ENCODE measurements at regions not wholly inside any gene's neighbourhood (a gene's known extent, or its start where the extent isn't known, plus 50 kb on each side); places are given as distances from the start of the nearest gene placed in this dataset.

DNA sequence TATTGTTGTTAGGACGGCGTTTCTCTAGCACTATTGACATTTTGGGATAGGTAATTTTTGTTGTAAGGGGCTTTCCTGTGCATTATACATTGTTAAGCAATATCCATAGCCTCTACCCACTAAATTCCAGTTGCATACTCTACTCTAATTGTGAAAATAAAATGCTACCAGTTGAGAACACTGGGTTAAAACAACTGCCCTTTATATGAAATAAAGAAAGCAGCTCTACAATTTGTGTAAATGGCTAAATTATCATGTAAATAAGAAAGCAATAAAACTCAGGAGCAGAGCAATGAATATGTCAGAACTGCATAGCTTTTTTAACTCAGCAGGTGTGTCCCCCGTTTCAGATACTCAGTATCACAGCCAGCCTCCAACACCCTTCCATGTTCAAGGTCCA lies 812.7 kb upstream of the NRXN1 start:
- Histone ChIP-seq H3K4me3 (no peak overlapping the region), H3K9me3 (no peaks in the 10 kb centered on the region), H3K36me3 (no peaks in the 10 kb centered on the region), H3K27me3 (no peaks in the 10 kb centered on the region), H3K4me1 (no peaks in the 10 kb centered on the region), H3K27ac (no peak overlapping the region)
- ATAC-seq = no peak
- intact Hi-C loops (cut with DNase I) = no loop called here
- no peak for TF ChIP-seq POLR2A (IDR thresholded peaks at IDR 0.05)
- TF ChIP-seq, protein P1, sequence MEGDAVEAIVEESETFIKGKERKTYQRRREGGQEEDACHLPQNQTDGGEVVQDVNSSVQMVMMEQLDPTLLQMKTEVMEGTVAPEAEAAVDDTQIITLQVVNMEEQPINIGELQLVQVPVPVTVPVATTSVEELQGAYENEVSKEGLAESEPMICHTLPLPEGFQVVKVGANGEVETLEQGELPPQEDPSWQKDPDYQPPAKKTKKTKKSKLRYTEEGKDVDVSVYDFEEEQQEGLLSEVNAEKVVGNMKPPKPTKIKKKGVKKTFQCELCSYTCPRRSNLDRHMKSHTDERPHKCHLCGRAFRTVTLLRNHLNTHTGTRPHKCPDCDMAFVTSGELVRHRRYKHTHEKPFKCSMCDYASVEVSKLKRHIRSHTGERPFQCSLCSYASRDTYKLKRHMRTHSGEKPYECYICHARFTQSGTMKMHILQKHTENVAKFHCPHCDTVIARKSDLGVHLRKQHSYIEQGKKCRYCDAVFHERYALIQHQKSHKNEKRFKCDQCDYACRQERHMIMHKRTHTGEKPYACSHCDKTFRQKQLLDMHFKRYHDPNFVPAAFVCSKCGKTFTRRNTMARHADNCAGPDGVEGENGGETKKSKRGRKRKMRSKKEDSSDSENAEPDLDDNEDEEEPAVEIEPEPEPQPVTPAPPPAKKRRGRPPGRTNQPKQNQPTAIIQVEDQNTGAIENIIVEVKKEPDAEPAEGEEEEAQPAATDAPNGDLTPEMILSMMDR (IDR thresholded peaks at IDR 0.05) = no peak
- no peak for DNase-seq
- 64% methylated on average over 3 of the region's 3 CpGs for WGBS (ENCODE audit: insufficient coverage, low coverage, low lambda C conversion rate, missing lambda C conversion rate)

DNA sequence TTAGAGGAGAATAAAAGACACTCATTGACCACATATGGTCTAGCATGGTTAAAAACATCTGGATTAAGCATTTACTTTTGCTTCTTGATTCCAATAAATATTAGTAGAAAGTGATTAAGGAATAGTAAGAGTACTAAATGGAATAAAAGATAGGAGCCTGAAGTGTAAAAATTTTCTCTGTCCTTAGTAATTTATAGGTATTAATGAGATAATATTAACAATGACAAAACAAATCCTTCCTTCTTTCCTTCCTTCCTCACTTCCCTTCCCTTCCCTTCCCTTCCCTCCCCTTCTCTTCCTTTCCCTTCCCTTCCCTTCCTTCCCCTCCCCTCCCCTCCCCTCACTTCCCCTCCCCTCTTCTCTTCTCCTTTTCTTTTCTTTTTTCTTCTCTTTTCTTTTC lies 797.5 kb upstream of the NRXN1 start:
- H3K27me3 ChIP-seq = no peaks in the 10 kb centered on the region
- ATAC-seq (no peak), DNase-seq (no peak)
- no peaks in the 10 kb centered on the region for H3K4me1 ChIP-seq
- H3K27ac ChIP-seq = no peak overlapping the region
- intact Hi-C loops (cut with DNase I) = no loop called here
- no peak overlapping the region for H3K4me3 ChIP-seq
- H3K9me3 ChIP-seq = no peaks in the 10 kb centered on the region
- TF ChIP-seq POLR2A (IDR thresholded peaks at IDR 0.05) = no peak
- TF ChIP-seq, protein P1 (IDR thresholded peaks at IDR 0.05) = no peak
- H3K36me3 ChIP-seq = no peaks in the 10 kb centered on the region

DNA sequence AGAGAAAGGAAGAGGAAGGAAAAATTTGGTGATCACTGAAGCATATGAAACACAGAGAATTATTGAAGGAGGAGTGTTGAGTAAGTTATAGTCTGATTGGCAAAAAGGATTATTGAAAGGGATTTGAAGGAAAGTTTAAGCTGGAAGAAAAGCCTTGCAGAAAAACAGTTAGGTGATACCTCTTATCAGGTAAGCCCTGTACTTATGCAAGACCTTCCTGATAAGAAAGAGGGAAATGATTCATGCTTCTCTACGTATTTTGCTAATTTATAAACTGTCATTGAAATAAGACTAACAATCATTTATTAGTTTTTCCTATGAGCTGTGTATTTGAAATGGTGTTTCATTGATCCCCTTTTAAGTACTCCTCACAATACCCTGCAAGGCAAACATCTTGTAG lies 793.9 kb upstream of the NRXN1 start:
- no peak for DNase-seq
- TF ChIP-seq, protein P1 (IDR thresholded peaks at IDR 0.05) = no peak
- TF ChIP-seq POLR2A (IDR thresholded peaks at IDR 0.05) = no peak
- no peak for ATAC-seq
- H3K36me3 ChIP-seq = no peaks in the 10 kb centered on the region
- H3K27me3 ChIP-seq = no peaks in the 10 kb centered on the region
- intact Hi-C loops (cut with DNase I) = no loop called here
- no peak overlapping the region for H3K27ac ChIP-seq
- WGBS (ENCODE audit: insufficient coverage, low coverage, low lambda C conversion rate, missing lambda C conversion rate) = 7% methylated on average over 1 of the region's 1 CpG
- no peaks in the 10 kb centered on the region for H3K9me3 ChIP-seq
- H3K4me1 ChIP-seq = no peaks in the 10 kb centered on the region
- no peak overlapping the region for H3K4me3 ChIP-seq

DNA sequence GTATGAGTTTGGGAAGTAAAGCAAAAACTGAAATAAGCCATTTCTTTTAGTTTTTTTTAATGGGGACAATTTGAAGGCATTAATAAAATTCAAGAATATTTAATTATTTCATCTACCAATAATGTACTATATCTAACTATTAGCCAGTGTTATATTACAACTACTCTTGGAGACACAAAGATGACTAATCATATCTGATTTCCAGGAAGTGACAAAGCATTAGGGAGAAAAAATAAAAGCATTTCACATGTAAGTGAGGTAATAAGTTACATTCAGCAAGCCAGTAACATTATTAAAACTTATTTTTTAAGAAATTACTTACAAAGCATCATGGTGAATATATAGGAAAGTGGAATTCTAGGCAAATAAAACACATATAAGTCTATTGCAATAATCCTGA lies 781.3 kb upstream of the NRXN1 start:
- TF ChIP-seq, protein P1 (IDR thresholded peaks at IDR 0.05) = no peak
- no peak for TF ChIP-seq POLR2A (IDR thresholded peaks at IDR 0.05)
- Histone ChIP-seq H3K9me3 (no peaks in the 10 kb centered on the region), H3K27me3 (no peaks in the 10 kb centered on the region), H3K4me3 (no peak overlapping the region), H3K36me3 (no peaks in the 10 kb centered on the region), H3K27ac (no peak overlapping the region), H3K4me1 (no peaks in the 10 kb centered on the region)
- ATAC-seq (no peak), DNase-seq (no peak)
- intact Hi-C loops (cut with DNase I) = no loop called here

DNA sequence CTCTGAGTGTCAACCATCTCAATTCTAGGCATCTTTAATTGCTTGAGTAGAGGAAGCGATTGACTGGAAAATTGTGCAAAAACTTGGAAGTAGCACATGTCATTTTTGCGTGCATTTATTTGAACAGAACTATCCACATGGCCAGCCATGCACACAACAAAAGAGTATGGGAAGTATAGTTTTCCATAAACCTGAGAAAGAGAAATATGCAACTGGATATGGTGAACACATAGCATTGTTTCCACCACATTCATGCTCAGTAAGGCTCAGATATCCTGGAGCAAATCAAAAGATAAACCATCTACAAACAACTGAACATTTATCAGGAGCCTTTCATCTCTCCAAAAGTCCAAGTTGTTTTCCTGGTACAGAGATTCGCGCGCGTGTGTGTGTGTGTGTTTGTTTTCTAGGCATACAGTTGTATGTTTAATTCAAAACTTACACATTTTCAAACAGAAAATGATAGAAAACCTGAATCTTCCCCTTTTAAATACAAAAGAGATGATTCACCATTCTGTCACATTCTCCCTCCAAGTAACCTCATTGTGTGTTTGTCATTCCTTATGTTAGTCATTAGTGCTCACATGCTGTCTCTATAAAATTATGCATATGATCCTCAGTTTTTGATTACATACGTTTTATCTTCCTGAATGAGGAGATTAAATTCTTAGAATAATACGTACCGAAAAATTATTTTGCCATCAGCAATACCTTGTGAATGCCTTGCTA lies 780.4 kb upstream of the NRXN1 start:
- TF ChIP-seq, protein P1 (IDR thresholded peaks at IDR 0.05) = no peak
- no peak for TF ChIP-seq POLR2A (IDR thresholded peaks at IDR 0.05)
- intact Hi-C loops (cut with DNase I) = no loop called here
- Histone ChIP-seq H3K27ac (no peak overlapping the region), H3K36me3 (no peaks in the 10 kb centered on the region), H3K4me3 (no peak overlapping the region), H3K4me1 (no peaks in the 10 kb centered on the region), H3K9me3 (no peaks in the 10 kb centered on the region), H3K27me3 (no peaks in the 10 kb centered on the region)
- DNase-seq (no peak), ATAC-seq (no peak)
- WGBS (ENCODE audit: insufficient coverage, low coverage, low lambda C conversion rate, missing lambda C conversion rate) = 61% methylated on average over 9 of the region's 9 CpGs

Measured in right lobe of liver (tissue), 6 donors.